ENCODE measurements at regions not wholly inside any gene's neighbourhood (a gene's known extent, or its start where the extent isn't known, plus 50 kb on each side); places are given as distances from the start of the nearest gene placed in this dataset.

GRCh38 chr2:120401275-120402066 lies 55.5 kb downstream of the INHBB start:
- no peak for TF ChIP-seq CTCF (conservative IDR thresholded peaks at IDR 0.05; ENCODE audit: low read depth, low read length)
- no peak for TF ChIP-seq EZH2 (IDR thresholded peaks at IDR 0.05; ENCODE audit: low read length, unreplicated experiment)
- TF ChIP-seq EZH2phosphoT487 (IDR thresholded peaks at IDR 0.05; ENCODE audit: borderline replicate concordance, low read length) = no peak

All from PC-3 (cell line).